ENCODE measurements at regions not wholly inside any gene's neighbourhood (a gene's known extent, or its start where the extent isn't known, plus 50 kb on each side); places are given as distances from the start of the nearest gene placed in this dataset.

GRCh38 chr10:105473170-105473569 is 832.1 kb downstream of the SORCS3 start:
- TF ChIP-seq CTCF (IDR thresholded peaks at IDR 0.05) (no peak), POLR2A (IDR thresholded peaks at IDR 0.05) (no peak)

All from right lobe of liver (tissue), 4 donors.